Hepatocyte (in vitro differentiated cells): ENCODE measurements at regions not wholly inside any gene's neighbourhood (a gene's known extent, or its start where the extent isn't known, plus 50 kb on each side); places are given as distances from the start of the nearest gene placed in this dataset.

Source experiments
- DNase-seq: peaks from one replicate; pipeline ENCODE4 v3.0.0-alpha.2; 2016; ENCODE audit warnings: low spot score
- H2AFZ ChIP-seq: fragments of 200-600 bp; sonication (generic); 2 replicates; pipeline ENCODE4 v1.6.0; 2016; ENCODE audit warnings: antibody characterized with exemption, mild to moderate bottlenecking
- H3K27ac ChIP-seq: fragments of 200-600 bp; sonication (generic); 2 replicates; pipeline ENCODE4 v1.5.1; 2016; ENCODE audit warnings: mild to moderate bottlenecking
- H3K27me3 ChIP-seq: fragments of 200-600 bp; sonication (generic); 2 replicates; pipeline ENCODE4 v1.6.1; 2016
- H3K36me3 ChIP-seq: fragments of 200-600 bp; sonication (generic); replicated peaks from 2 replicates; pipeline ENCODE4 v1.5.1; 2016; ENCODE audit warnings: low read depth; ENCODE audit not compliant: insufficient read depth
- H3K4me1 ChIP-seq: fragments of 200-600 bp; sonication (generic); 2 replicates; pipeline ENCODE4 v1.5.1; 2016; ENCODE audit warnings: mild to moderate bottlenecking, moderate library complexity; ENCODE audit not compliant: insufficient read depth
- H3K4me2 ChIP-seq: fragments of 200-600 bp; sonication (generic); 2 replicates; pipeline ENCODE4 v1.6.0; 2016
- H3K4me3 ChIP-seq: fragments of 200-600 bp; sonication (generic); 2 replicates; pipeline ENCODE4 v1.5.1; 2016; ENCODE audit warnings: mild to moderate bottlenecking
- H3K79me2 ChIP-seq: fragments of 200-600 bp; sonication (generic); 2 replicates; pipeline ENCODE4 v1.6.0; 2017; ENCODE audit warnings: mild to moderate bottlenecking
- H3K9me2 ChIP-seq: fragments of 200-600 bp; sonication (generic); replicated peaks from 2 replicates; pipeline ENCODE4 v1.6.0; 2017; ENCODE audit warnings: mild to moderate bottlenecking; ENCODE audit not compliant: insufficient read depth
- H3K9me3 ChIP-seq: fragments of 200-600 bp; sonication (generic); 2 replicates; pipeline ENCODE4 v1.5.1; 2016; ENCODE audit warnings: low read depth, mild to moderate bottlenecking
- H4K20me1 ChIP-seq: fragments of 200-600 bp; sonication (generic); 2 replicates; pipeline ENCODE4 v1.6.0; 2016; ENCODE audit warnings: mild to moderate bottlenecking; ENCODE audit not compliant: insufficient read depth, poor library complexity, severe bottlenecking
- CTCF ChIP-seq: fragments of 200-600 bp; sonication (generic); IDR thresholded peaks from 2 replicates; pipeline ENCODE4 v1.5.1; 2016; ENCODE audit warnings: antibody characterized with exemption, mild to moderate bottlenecking; ENCODE audit not compliant: poor library complexity
- EZH2 ChIP-seq: fragments of 200-600 bp; sonication (generic); IDR thresholded peaks from 2 replicates; pipeline ENCODE4 v1.6.1; 2016; ENCODE audit warnings: antibody characterized with exemption, mild to moderate bottlenecking, borderline replicate concordance
- EZH2phosphoT487 ChIP-seq: fragments of 200-600 bp; sonication (generic); IDR thresholded peaks from one replicate; pipeline ENCODE4 v1.6.1; 2018; ENCODE audit warnings: antibody characterized with exemption, mild to moderate bottlenecking, low read depth, moderate library complexity; ENCODE audit not compliant: unreplicated experiment, severe bottlenecking
- WGBS: methylation state at CpG from one replicate; pipeline ENCODE4 v1.1.6; 2016; ENCODE audit warnings: low lambda C conversion rate; ENCODE audit errors: missing lambda C conversion rate; 5-methylcytosine and 5-hydroxymethylcytosine counted together

DNA sequence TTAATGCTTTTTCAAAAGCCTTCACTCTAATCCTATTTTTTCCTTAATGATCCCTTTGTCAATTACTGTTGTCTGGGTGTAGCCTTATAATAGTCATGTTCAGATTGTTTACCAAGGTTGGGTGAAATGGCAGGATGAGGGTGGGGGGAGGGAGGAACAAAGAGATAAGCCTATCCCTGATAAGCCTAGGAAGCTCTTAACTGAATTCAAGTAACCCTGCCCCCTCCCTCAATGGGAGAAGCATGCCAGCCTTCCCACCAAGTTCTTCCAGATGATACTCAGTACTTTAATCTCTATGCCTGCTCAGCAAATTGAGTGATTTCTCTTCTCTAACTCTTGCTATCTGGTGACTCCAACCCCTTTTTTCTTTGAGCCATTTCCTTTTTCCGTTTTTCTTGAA lies 180.3 kb upstream of the ETAA1 start:
- no peak for DNase-seq
- Histone ChIP-seq H2AFZ (no peak overlapping the region), H3K4me1 (no peaks in the 10 kb centered on the region), H3K9me3 (no peaks in the 10 kb centered on the region), H3K4me3 (no peak overlapping the region), H4K20me1 (no peaks in the 10 kb centered on the region), H3K4me2 (no peak overlapping the region), H3K27ac (peak overlapping the region; percentile 47), H3K79me2 (no peaks in the 10 kb centered on the region), H3K9me2 (no peaks in the 10 kb centered on the region), H3K27me3 (no peaks in the 10 kb centered on the region), H3K36me3 (no peaks in the 10 kb centered on the region)
- TF ChIP-seq EZH2 (no peak), EZH2phosphoT487 (no peak)
- WGBS: 80% methylated on average over 1 of the region's 1 CpG

GRCh38 chr2:67217398-67217797 lies 179.7 kb upstream of the ETAA1 start:
- Histone ChIP-seq H2AFZ (no peak overlapping the region), H3K27ac (peak overlapping the region; percentile 13), H3K9me3 (no peaks in the 10 kb centered on the region), H3K4me2 (no peak overlapping the region), H3K36me3 (no peaks in the 10 kb centered on the region), H4K20me1 (no peaks in the 10 kb centered on the region), H3K4me3 (no peak overlapping the region), H3K27me3 (no peaks in the 10 kb centered on the region), H3K4me1 (no peaks in the 10 kb centered on the region), H3K79me2 (no peaks in the 10 kb centered on the region), H3K9me2 (no peaks in the 10 kb centered on the region)
- TF ChIP-seq EZH2phosphoT487: no peak
- TF ChIP-seq CTCF: no peak
- TF ChIP-seq EZH2: no peak
- DNase-seq: no peak

- Histone ChIP-seq H3K36me3 (no peaks in the 10 kb centered on the region), H2AFZ (no peak overlapping the region), H3K9me2 (no peaks in the 10 kb centered on the region), H3K9me3 (no peaks in the 10 kb centered on the region), H3K4me2 (no peak overlapping the region), H3K27me3 (no peaks in the 10 kb centered on the region), H3K27ac (no peak overlapping the region), H3K79me2 (no peaks in the 10 kb centered on the region), H3K4me1 (no peaks in the 10 kb centered on the region), H4K20me1 (no peaks in the 10 kb centered on the region), H3K4me3 (no peak overlapping the region)
- DNase-seq: no peak
- TF ChIP-seq EZH2 (no peak), CTCF (no peak), EZH2phosphoT487 (no peak)
- 97% methylated on average over 2 of the region's 2 CpGs for WGBS
Measured at GRCh38 chr2:67218056-67218455, 179.1 kb upstream of the ETAA1 start.

DNA sequence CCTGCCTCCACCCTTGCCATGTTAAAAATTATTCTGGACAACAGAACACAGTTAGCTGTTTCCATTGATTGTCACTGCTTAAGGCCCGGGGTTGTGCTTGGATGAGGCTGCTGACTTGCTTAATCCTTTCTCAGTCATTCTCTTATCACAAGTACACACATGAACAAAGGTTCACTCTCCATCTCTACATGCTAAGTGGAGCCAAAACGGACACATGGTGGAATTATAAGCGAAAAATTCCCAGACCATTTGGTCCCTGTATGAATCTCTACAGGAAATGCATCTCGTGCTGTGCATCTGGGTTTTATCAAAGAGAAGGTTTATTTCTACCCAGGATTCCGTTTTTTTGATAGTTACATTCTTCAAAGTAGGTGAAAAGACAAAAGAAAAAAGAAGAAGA lies 177.5 kb upstream of the ETAA1 start:
- H3K4me2 ChIP-seq: no peak overlapping the region
- no peaks in the 10 kb centered on the region for H3K9me2 ChIP-seq
- no peak overlapping the region for H3K27ac ChIP-seq
- no peaks in the 10 kb centered on the region for H3K27me3 ChIP-seq
- no peaks in the 10 kb centered on the region for H3K9me3 ChIP-seq
- no peak overlapping the region for H3K4me3 ChIP-seq
- H3K36me3 ChIP-seq: no peaks in the 10 kb centered on the region
- no peaks in the 10 kb centered on the region for H3K79me2 ChIP-seq
- H4K20me1 ChIP-seq: no peaks in the 10 kb centered on the region
- DNase-seq: no peak
- TF ChIP-seq EZH2 (no peak), CTCF (no peak), EZH2phosphoT487 (no peak)
- no peak overlapping the region for H2AFZ ChIP-seq
- H3K4me1 ChIP-seq: no peaks in the 10 kb centered on the region
- WGBS: 34% methylated on average over 5 of the region's 5 CpGs
